HG02798 (cell line): ENCODE measurements at regions not wholly inside any gene's neighbourhood (a gene's known extent, or its start where the extent isn't known, plus 50 kb on each side); places are given as distances from the start of the nearest gene placed in this dataset.

Experiments used
- ATAC-seq: cut with Tn5 transposase; IDR thresholded peaks from one replicate; pipeline ENCODE4 v1.9.1; 2021; ENCODE audit warnings: mild to moderate bottlenecking; ENCODE audit not compliant: unreplicated experiment, poor library complexity

DNA sequence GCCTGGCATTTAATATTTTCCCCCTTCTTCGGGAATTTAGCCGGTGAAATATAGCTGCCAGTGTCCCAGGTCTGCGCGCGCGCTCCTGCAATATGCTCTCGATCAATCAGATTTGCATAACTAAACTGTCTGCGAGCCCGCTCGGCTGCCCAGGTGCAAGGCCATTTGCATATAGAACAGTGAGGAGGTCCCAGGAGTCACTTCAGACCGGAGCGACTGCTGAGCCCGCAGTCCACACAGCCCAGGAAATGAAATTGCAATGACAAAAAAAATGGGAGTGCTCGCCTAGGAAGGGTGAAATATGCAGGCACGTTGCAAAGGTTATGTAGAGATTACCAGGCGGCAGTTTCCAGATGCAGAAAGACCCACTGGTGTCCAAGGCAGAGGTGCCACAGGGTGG lies 228.5 kb downstream of the VRK1 start:
- ATAC-seq, result no peak

DNA sequence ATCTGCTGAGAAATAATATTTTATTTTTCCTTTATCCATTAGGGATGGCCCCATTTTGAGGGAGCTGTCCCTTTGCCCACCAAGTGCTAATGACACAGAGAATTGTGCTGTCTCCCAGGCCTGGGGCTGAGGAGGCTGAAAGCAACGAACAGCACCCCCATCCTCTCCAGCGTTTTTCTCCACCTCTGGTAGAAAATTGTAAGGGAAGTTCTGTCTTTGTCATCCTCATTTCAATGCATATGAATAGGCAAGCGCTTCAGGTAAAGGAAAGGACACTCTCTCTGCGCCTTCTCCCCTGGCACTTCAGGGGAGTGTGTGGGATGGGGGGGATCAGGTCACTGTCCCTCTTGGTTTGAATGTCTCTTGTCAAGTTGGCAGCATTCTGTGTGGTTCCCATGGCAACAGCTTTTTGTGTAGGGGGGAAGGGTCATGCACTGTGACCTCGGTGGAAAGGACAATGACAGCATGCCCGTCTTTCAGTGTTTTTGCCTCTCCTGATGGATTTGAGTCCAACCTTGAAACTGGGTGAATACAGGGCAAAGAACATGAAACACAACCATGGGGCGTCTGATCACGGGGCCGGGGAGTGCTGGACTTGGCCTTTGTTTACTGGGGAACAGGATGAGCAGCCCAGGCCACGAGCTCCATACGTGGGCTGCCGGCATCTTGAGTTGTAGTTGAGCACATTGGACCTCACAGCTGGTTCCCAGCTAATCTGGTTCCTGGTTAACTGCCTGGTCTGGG lies 230.2 kb downstream of the VRK1 start:
- no peak for ATAC-seq

DNA sequence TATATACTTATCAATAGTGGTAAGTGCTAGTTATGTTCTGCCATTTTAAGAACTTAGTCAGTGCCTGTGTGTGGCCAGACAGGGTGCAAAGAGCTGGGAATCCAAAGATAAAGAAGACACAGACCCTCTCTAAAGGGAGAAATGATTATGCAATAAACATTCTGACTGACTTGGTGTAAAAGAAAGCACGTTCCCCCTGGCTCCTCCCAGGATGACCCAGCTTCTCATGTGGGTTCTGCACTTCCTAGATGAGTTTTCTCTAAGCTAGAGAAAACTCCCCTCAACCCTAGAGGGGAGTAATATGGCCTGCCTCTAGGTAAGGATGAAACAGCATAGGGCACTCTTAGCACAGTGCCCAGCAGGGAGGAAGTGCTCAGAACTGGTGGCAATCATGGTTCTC lies 231.2 kb downstream of the VRK1 start:
- ATAC-seq, result no peak

DNA sequence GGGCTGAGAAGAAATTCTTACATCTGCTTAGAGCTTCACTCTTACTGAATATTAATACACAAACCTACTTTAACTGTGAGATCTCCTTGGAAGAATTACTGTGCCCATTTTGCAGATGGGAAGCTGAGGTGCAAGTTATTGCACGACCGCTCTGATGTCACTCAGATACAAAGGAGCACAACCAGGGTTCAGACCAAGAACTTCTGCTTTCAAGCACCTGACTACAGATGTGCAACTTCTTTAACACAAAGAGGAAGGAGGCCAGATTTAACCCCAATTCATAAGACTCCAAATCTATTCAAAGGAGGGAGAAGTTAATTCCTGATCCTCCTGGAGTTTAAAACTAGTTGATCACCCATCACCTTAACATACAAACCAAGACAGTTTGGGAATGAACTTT lies 232.6 kb downstream of the VRK1 start:
- ATAC-seq, result no peak

DNA sequence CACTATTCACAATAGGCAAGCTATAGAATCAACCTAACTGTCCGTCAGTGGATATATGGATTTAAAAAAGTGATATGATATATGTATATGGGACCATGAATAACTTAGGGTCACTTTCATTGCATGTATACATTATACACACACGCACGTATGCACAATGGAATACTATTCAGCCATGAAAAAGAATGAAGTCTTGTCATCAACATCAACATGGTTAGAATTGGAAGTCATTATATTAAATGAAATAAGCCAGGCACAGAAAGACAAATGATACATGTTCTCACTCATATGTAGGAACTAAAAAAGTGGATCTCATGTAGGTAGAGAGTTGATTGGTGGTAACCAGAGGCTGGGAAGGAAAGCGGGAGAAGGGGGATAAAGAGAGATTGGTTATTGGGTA lies 234.3 kb downstream of the VRK1 start:
- ATAC-seq, result no peak

DNA sequence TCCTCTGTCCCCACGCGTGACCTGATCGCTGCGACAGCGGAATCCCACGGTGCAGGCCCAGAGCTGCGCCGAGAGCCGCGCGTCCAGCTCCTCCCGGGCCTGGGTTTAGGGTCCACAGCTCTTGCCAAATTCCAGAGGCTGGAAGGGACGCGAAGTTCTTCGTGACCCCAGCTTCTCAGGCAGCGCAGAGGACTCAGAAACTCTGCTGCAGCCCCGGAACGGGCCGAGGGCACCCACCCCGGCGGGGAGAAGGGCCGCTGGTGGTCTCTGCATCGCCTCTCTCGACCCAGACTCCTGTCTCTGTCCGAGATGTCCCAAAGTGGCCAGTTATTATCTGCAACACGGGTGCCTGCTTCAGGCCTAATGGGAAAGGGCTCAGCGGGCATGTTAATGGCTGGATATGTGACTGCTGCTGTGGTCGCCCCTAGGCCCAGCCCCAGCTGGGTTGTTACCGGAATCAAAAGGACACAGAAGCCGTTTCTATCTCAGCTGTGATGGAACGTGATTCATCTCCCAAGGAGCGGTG lies 236.4 kb downstream of the VRK1 start:
- no peak for ATAC-seq

DNA sequence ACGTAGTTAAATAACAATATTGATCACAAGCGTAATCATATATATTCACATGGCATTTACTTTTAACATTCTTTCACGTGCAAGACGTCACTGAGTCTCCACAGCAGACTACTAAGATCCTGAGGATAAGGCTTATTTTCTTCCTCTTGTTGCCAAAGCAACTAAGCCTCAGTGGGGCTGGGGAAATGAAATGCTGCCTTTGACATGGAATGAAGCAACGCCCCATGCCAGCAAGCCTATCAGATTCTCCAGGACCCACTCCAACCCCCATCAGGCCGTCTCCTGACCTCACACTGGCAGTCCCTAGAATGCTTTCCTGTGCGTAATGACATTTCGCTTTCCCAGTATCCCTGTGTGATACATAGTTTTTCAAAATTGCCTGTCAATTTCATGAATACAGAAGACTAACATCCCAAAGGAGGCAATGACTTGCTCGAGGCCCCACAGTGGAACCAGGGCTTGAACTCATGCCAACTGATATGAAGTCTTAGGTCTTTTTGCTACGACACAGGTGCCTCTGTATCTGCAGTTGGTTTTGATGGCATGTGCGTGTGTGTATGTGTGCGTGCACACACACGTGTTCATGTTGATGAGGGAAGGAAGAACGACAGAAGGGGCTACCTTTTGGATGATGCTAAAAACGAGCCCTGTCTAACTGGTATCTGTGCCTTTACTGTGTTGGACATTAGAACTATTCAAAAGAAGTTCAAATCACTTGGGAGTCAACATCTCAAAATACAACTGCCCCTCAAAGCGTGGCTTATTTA lies 239.1 kb downstream of the VRK1 start:
- no peak for ATAC-seq

DNA sequence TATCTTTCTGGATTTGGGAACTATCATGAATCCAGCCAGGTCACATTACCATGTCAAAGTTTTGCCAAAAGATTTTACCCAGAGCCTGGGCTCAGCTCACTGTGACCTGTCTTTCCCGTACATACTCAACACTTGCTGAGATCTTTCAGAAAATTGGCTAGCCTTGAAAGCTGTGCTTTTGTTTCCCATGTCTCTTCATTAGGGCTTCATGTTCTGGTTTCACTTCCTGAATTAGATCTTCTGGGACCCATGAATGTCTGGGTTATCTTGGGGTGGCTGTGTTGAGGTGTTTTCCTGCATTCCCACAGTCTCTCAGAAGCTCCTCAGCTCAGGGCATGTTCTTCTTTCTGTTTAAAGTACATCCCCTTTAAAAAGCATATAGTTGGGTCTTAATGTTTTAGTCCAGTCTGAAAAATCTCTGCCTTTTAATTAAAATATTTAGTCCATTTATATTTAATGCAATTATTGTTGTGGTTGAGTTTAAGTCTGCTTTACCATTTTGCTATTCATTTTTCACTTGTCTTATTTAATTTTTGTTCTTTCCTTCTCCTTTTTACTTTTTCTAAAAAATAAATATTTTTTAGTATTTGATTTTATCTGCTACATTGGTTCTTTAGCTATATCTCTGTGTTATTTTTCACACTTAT lies 242.7 kb downstream of the VRK1 start:
- no peak for ATAC-seq

DNA sequence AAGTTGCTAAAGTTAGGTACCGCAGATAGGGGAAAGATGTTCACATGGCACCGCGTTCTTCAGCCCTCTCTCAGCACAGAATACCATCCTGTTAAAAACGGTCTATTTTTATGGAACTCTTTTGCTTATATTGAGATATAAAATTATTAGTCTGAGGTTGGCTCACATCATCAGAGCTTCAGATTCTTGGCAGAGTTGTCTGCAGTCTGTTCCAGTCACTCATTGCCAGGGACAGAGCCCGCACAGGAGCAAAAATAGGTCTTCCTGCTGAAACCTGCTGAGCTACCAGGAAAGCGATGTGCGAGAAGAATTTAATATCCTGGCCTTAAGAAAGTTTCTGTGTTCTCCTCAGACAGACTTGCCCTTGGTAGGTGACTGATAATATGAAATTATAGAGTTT lies 249.8 kb downstream of the VRK1 start:
- no peak for ATAC-seq

DNA sequence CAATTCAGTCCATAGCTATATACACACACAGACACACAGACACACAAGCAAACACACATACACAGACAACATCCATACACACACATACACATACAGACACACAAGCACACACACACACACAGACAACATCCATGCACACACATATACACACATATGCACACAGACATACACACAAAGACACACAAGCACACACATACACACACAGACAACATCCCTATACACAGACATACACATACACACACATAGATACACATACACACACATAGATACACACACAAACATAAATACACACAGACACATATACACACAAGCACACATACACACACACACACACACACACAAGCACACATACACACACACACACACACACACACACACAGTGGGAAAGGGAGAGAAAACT lies 254.8 kb downstream of the VRK1 start:
- no peak for ATAC-seq

DNA sequence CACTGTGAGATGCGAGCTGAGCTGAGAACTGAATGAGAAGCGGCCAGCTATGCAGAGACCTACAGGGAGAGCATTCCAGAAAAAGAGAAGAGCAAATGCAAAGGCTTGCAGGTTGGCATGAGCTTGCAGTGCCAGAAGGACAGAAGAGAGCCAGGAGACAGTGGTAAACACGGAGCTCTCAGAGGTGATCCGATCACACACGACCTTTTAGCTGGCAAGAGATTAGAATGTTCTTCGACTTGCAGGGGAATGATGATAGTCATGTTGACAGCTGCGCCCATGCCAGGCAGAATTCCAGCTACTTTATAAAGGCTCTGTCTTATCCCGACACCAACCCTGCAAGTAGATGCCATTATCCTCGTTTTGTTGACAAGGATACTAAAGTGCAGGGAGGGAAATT lies 256.8 kb downstream of the VRK1 start:
- ATAC-seq, result no peak

DNA sequence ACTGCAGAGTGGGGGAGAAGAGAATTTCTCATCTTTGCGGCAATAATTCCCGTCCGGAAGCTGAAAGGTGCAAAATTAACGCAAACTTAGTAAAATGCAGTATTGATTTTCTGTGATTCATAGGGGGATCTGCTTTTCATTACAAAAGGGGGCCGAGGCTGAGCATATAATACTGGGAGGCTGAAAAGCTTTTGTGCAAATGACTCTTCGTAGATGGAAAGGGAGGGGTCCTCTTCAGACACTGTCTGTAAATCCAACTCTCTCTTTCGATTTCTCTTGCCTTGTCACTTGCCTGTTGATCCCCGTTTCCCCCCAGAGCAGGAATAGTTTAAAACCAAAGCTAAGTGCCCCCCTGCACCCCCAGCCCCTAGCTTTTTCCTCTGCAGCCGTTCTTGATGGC lies 258.2 kb downstream of the VRK1 start:
- ATAC-seq, result no peak

DNA sequence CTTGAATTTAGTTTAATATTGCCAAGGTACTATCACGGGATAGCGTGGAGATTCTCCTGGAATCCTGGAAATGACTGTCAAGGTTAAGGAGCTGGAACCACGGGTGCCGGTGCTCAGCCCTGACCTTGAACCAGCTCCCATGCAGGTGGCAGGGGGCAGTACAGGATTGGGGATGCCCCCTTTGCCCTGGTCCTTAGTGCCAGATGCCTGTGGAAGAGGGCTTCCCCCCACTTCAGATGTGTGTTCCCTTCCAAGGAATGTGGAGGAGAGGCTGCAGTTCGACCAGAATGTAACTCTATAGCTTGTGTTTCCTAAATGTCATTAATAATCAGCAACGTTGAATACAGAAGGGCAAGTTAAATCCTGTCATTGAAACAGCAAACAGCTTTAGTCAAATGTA lies 258.9 kb downstream of the VRK1 start:
- ATAC-seq, result no peak

DNA sequence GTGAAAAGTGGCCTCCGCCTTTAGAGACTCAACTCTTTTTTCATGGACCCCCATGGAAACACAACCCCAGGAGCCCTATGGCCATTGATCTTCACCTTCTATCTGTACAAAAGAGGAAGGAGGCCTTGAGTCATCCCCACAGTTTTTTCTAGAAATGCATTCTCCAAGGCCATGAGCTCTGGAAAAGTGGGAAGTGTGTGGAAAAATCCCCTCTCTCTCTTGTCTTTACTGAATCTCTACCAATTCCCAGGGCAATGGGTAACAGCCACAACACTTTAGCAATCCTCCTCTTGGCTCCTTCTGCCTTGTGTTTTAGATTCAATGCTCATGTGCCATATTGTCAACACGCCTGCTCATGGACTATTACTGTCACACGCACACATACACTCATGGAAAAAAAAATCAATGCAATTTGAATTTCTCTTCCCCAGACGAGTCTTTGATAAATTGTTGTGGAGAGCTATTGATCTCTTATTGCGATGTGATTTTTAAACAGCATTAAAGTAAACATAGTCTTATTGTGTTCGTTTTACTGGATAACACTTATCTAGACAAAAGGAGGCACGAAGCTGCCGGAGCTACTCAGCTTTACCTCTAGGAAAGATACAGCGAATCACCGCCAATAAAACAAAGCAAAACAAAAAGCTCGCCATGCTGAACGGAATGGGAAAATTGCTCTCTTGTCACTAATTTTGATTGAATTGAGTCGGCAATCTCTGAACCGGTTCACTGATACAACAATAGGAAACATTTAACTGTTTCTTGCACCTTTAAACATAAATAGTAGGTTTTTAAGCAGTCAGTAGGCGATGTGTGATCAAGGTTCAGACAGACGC lies 260.3 kb downstream of the VRK1 start:
- no peak for ATAC-seq

DNA sequence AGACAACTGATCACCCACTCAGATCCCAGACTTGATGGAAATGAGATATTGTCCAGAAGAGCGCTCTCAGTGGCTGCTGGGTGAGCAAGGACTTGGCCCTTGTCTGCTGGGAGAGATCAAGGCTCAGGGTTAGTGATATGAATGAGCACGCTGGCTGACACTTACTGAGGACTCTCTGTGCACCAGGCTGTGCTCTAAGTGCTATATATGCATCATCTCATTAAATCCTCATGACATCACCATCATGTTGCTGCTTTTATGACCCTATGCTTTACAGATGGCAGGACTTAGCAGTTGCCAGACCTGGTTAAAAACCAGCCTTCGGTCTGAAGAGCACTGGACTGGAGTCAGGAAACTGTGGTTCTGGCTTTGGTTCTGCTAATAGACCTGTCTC lies 260.9 kb downstream of the VRK1 start:
- ATAC-seq, result no peak

DNA sequence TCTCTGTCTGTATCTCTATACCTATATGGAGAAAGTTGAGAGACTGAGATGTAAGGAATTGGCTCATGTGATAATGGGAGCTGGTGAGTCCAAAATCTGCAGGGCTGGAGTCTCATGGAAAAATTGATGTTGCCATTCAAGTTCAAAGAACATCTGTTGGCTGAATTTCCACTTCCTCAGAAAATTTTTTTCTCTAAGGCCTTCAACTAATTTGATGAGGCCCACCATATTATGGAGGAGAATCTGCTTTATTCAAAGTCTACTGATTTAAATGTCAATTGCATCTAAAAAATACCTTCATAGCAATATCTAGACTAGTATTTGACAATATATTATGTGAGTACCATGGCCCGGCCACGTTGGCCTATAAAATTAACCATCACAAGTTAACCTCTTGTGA lies 261.4 kb downstream of the VRK1 start:
- ATAC-seq, result no peak

DNA sequence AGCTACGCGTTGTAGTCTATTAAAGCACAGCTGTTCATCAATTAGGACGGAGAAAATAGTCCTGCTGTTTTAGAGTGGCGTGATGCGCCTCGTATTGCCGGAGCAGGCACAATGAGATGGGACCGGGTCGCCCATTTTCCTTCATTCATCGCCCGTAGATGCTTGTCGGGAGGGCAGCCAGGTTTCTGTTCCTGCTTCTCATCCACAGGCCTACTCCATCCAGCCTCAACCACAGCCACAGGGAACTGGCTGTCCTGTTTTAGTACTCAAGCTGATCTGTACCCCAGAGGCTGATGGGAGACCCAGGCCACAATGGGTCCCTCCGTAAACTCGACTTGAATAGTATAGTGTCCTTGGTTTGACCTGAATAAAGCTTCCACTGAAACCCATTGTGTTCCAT lies 264.0 kb downstream of the VRK1 start:
- ATAC-seq, result no peak

DNA sequence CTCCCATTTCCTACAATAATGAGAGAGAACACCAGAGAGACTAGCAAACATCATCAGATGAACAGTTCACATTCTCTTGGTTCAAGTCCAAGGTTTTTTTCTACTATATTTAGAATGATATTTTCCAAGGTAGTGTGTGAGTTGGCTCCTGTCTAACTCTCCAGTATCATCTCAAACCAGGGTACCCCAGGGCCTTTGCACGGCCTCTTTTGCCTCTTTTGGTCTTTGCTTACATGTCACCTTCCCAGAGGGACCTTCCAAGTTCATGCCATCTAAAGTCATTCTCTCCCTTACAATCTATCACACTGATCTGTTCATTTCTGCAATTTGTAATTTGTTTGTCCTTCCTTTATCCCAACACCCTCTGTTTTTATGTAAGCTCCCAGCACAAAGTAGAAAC lies 264.5 kb downstream of the VRK1 start:
- ATAC-seq, result no peak

DNA sequence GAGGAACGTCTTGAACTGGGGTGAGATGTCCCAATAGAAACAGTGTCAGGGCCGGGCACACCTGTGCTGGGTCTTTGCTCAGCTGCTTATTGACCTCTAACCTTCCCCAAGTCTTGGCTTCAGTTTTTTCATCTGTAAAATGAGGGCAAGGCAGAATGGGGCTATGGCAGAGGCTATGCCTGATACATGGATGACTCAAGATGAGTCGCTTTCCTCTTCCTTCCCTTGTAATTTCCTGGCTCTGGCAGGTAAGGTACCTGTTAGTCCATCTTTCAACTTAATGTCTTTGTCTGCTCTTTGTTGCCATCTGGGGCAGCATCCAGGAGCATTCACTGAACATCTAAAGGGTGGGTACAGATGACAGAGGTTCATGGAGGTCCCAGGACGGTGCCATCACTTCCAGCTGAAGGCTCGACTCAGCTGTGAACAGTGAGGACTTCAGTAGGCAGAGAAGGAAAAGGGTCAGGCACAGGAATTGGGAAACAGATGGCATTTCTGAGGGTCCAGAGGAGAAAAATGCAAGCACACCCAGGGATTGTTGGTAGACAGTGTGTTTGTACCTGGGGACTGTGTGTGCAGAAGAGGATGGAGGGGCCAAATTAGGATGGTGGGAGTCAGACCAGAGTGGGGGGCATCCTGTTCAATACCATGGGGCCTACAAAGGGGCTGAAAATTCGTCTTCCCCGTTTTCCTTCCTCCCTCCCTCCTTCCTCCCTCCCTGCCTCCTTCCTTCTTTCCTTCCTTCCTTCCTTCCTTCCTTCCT lies 268.3 kb downstream of the VRK1 start:
- no peak for ATAC-seq
